Left kidney (tissue), 1 donor: ENCODE measurements at regions not wholly inside any gene's neighbourhood (a gene's known extent, or its start where the extent isn't known, plus 50 kb on each side); places are given as distances from the start of the nearest gene placed in this dataset.

ENCODE experiments used
- DNase-seq: peaks from one replicate; pipeline ENCODE4 v3.0.0-alpha.2; 2013

- no peak for DNase-seq
Measured at GRCh38 chr12:43095669-43096280, 456.2 kb downstream of the ADAMTS20 start.

- DNase-seq: no peak
Measured at GRCh38 chr12:43094886-43095575, 457.0 kb downstream of the ADAMTS20 start.

GRCh38 chr12:43090981-43091380 lies 461.0 kb downstream of the ADAMTS20 start:
- DNase-seq: no peak

GRCh38 chr12:43087195-43088091 lies 464.6 kb downstream of the ADAMTS20 start:
- no peak for DNase-seq

GRCh38 chr12:43079476-43079875 lies 472.5 kb downstream of the ADAMTS20 start:
- DNase-seq: no peak

GRCh38 chr12:43078976-43079375 lies 473.0 kb downstream of the ADAMTS20 start:
- no peak for DNase-seq

GRCh38 chr12:43072431-43072830 lies 479.6 kb downstream of the ADAMTS20 start:
- DNase-seq: no peak

GRCh38 chr12:43069768-43070221 lies 480.2 kb upstream of the PRICKLE1 start:
- no peak for DNase-seq

- no peak for DNase-seq
Measured at GRCh38 chr12:43066471-43066870, 476.9 kb upstream of the PRICKLE1 start.

GRCh38 chr12:43063650-43064049 lies 474.1 kb upstream of the PRICKLE1 start:
- no peak for DNase-seq

GRCh38 chr12:43062201-43062895 lies 472.8 kb upstream of the PRICKLE1 start:
- no peak for DNase-seq

- no peak for DNase-seq
Measured at GRCh38 chr12:43060742-43061141, 471.2 kb upstream of the PRICKLE1 start.

- no peak for DNase-seq
Measured at GRCh38 chr12:43058616-43059015, 469.1 kb upstream of the PRICKLE1 start.

- no peak for DNase-seq
Measured at GRCh38 chr12:43057566-43057965, 468.0 kb upstream of the PRICKLE1 start.

GRCh38 chr12:43054085-43054484 lies 464.5 kb upstream of the PRICKLE1 start:
- DNase-seq: no peak

- no peak for DNase-seq
Measured at GRCh38 chr12:43052441-43052840, 462.9 kb upstream of the PRICKLE1 start.

GRCh38 chr12:43044241-43044640 lies 454.7 kb upstream of the PRICKLE1 start:
- no peak for DNase-seq

- DNase-seq: no peak
Measured at GRCh38 chr12:43038991-43039390, 449.4 kb upstream of the PRICKLE1 start.

- no peak for DNase-seq
Measured at GRCh38 chr12:43029971-43030370, 440.4 kb upstream of the PRICKLE1 start.

GRCh38 chr12:43028826-43029225 lies 439.3 kb upstream of the PRICKLE1 start:
- DNase-seq: no peak

- DNase-seq: no peak
Measured at GRCh38 chr12:43022838-43023237, 433.3 kb upstream of the PRICKLE1 start.

- DNase-seq: no peak
Measured at GRCh38 chr12:43015090-43015737, 425.7 kb upstream of the PRICKLE1 start.
